HL-60 (cell line): ENCODE measurements at regions not wholly inside any gene's neighbourhood (a gene's known extent, or its start where the extent isn't known, plus 50 kb on each side); places are given as distances from the start of the nearest gene placed in this dataset.

ENCODE experiments used
- DNase-seq, 2 experiments: peaks; one replicate each; pipeline ENCODE4 v3.0.0-alpha.2; 2010 to 2020; ENCODE audit warnings: low read depth in 1 of 2, low spot score in 1 of 2
- H3K27ac ChIP-seq: fragments of 250-450 bp; sonication (Bioruptor Pico); replicated peaks from 2 replicates; pipeline ENCODE4 v1.5.1; 2020; ENCODE audit warnings: mild to moderate bottlenecking, moderate library complexity
- H3K27me3 ChIP-seq: fragments of 250-450 bp; sonication (Bioruptor Pico); 2 replicates; pipeline ENCODE4 v1.5.1; 2021; ENCODE audit warnings: mild to moderate bottlenecking, moderate library complexity; ENCODE audit not compliant: insufficient read depth, poor library complexity, severe bottlenecking
- H3K4me3 ChIP-seq: replicated peaks from 2 replicates; pipeline ENCODE4 v1.5.1; 2011; ENCODE audit warnings: mild to moderate bottlenecking, control low read depth, low read length; ENCODE audit not compliant: insufficient read depth
- CTCF ChIP-seq: IDR thresholded peaks from one replicate; pipeline ENCODE4 v1.5.1; 2011; ENCODE audit warnings: low read length, control low read depth, inconsistent platforms; ENCODE audit not compliant: insufficient read depth
- GABPA ChIP-seq: IDR thresholded peaks from 2 replicates; pipeline ENCODE4 v1.6.1; 2012; ENCODE audit warnings: low read depth
- POLR2AphosphoS5 ChIP-seq: IDR thresholded peaks from 2 replicates; pipeline ENCODE4 v1.6.1; 2012; ENCODE audit warnings: low read depth
- REST ChIP-seq: IDR thresholded peaks from 2 replicates; pipeline ENCODE4 v1.6.1; 2012; ENCODE audit warnings: low read depth; ENCODE audit not compliant: insufficient replicate concordance
- SPI1 ChIP-seq: IDR thresholded peaks from 2 replicates; pipeline ENCODE4 v1.6.1; 2012; ENCODE audit warnings: low read depth, mild to moderate bottlenecking, borderline replicate concordance

GRCh38 chr1:115401676-115402075 lies 63.6 kb upstream of the NGF start:
- H3K27ac ChIP-seq, result no peak overlapping the region
- TF ChIP-seq CTCF (no peak), POLR2AphosphoS5 (no peak), REST (no peak), SPI1 (no peak), GABPA (no peak)

GRCh38 chr1:115400891-115401290 lies 62.8 kb upstream of the NGF start:
- Histone ChIP-seq H3K27ac (no peak overlapping the region), H3K27me3 (peaks cover 2% of the 10 kb centered on the region), H3K4me3 (no peak overlapping the region)
- TF ChIP-seq CTCF (no peak), POLR2AphosphoS5 (no peak), SPI1 (no peak), GABPA (no peak), REST (no peak)
- DNase-seq, result no peak

More at GRCh38 chr1:115401676-115402075, 63.6 kb upstream of the NGF start:
- Histone ChIP-seq H3K27me3 (peaks cover 2% of the 10 kb centered on the region), H3K4me3 (no peak overlapping the region)
- no peak for DNase-seq

GRCh38 chr1:115400426-115400825 lies 62.4 kb upstream of the NGF start:
- TF ChIP-seq SPI1 (no peak), CTCF (no peak), POLR2AphosphoS5 (no peak), GABPA (no peak), REST (no peak)
- H3K27me3 ChIP-seq, result peaks cover 2% of the 10 kb centered on the region
- no peak for DNase-seq
- no peak overlapping the region for H3K4me3 ChIP-seq
- no peak overlapping the region for H3K27ac ChIP-seq
